SK-N-SH (cell line): ENCODE measurements at regions not wholly inside any gene's neighbourhood (a gene's known extent, or its start where the extent isn't known, plus 50 kb on each side); places are given as distances from the start of the nearest gene placed in this dataset.

Experiments used
- CTCF ChIA-PET: fragments of 300-600, 350-600 bp; formaldehyde crosslinking; extraction: SDS; loops from one replicate; lab custom pipeline; 2021; lab: Yijun Ruan, JAX
- POLR2A ChIA-PET: fragments of 350-600 bp; sonication (Branson Sonifier 250); formaldehyde crosslinking; extraction: SDS; loops from one replicate; lab custom pipeline; 2020; ENCODE audit warnings: antibody characterized with exemption, inconsistent platforms; lab: Yijun Ruan, JAX
- DNase-seq: peaks from one replicate; pipeline ENCODE4 v3.0.0; 2012
- H2AFZ ChIP-seq: fragments of 200-600 bp; sonication (generic); 2 replicates; pipeline ENCODE4 v1.8.1; 2016; ENCODE audit warnings: antibody characterized with exemption, mild to moderate bottlenecking, low read depth
- H3F3A ChIP-seq: fragments of 200-600 bp; sonication (generic); replicated peaks from 2 replicates; pipeline ENCODE3; 2016; ENCODE audit warnings: antibody characterized with exemption, mild to moderate bottlenecking; ENCODE audit not compliant: insufficient read depth
- H3K27ac ChIP-seq, 2 experiments: fragments of 200-500 bp in 1 of 2; fragments of 200-600 bp in 1 of 2; sonication (Bioruptor generic) in 1 of 2; sonication (generic), shearing (Covaris generic) in 1 of 2; 2 replicates each; pipeline versions ENCODE4 v1.5.1 to v1.6.1; 2014 to 2016; ENCODE audit warnings: low read depth in 2 of 2, inconsistent platforms in 1 of 2, low read length in 1 of 2, mild to moderate bottlenecking in 1 of 2, mixed read lengths in 1 of 2
- H3K27me3 ChIP-seq: fragments of 200-600 bp; sonication (generic), shearing (Covaris generic); 2 replicates; pipeline ENCODE4 v1.6.1; 2016; ENCODE audit warnings: mixed run types; ENCODE audit not compliant: insufficient read depth
- H3K36me3 ChIP-seq, 2 experiments: fragments of 200-500 bp in 1 of 2; fragments of 200-600 bp in 1 of 2; sonication (Bioruptor generic) in 1 of 2; sonication (generic) in 1 of 2; replicated peaks in 1 of 2; 2 replicates each; pipeline versions ENCODE3 to v1.5.1; 2014 to 2016; ENCODE audit warnings: low read length in 1 of 2, mild to moderate bottlenecking in 1 of 2; ENCODE audit not compliant: insufficient read depth in 2 of 2, control insufficient read depth in 1 of 2
- H3K4me1 ChIP-seq, 2 experiments: fragments of 200-500 bp in 1 of 2; fragments of 200-600 bp in 1 of 2; sonication (Bioruptor generic) in 1 of 2; sonication (generic), shearing (Covaris generic) in 1 of 2; 2 replicates each; pipeline versions ENCODE4 v1.5.1 to v1.6.1; 2014 to 2016; ENCODE audit warnings: low read depth in 1 of 2, low read length in 1 of 2, mixed run types in 1 of 2; ENCODE audit not compliant: insufficient read depth in 2 of 2, control insufficient read depth in 1 of 2
- H3K4me2 ChIP-seq: fragments of 200-600 bp; sonication (generic), shearing (Covaris generic); 2 replicates; pipeline ENCODE4 v1.6.1; 2017; ENCODE audit warnings: mixed run types
- H3K4me3 ChIP-seq, 2 experiments: fragments of 200-500 bp in 1 of 2; fragments of 200-600 bp in 1 of 2; sonication (Bioruptor generic) in 1 of 2; sonication (generic), shearing (Covaris generic) in 1 of 2; 2 replicates each; pipeline versions ENCODE4 v1.5.1 to v1.8.1; 2014 to 2016; ENCODE audit warnings: low read depth in 2 of 2, inconsistent platforms in 1 of 2, low read length in 1 of 2, mild to moderate bottlenecking in 1 of 2, mixed read lengths in 1 of 2, moderate library complexity in 1 of 2
- H3K79me2 ChIP-seq: fragments of 200-600 bp; sonication (generic); 2 replicates; pipeline ENCODE4 v1.8.1; 2017; ENCODE audit warnings: mild to moderate bottlenecking; ENCODE audit not compliant: insufficient read depth
- H3K9ac ChIP-seq: fragments of 200-600 bp; sonication (generic); 2 replicates; pipeline ENCODE4 v1.6.1; 2017; ENCODE audit warnings: mixed run types
- H3K9me2 ChIP-seq: fragments of 200-600 bp; sonication (generic); 2 replicates; pipeline ENCODE4 v1.6.1; 2017; ENCODE audit warnings: mixed run types
- H3K9me3 ChIP-seq: fragments of 200-600 bp; sonication (generic); 2 replicates; pipeline ENCODE4 v1.6.1; 2017; ENCODE audit warnings: mixed run types, mild to moderate bottlenecking, moderate library complexity
- H4K20me1 ChIP-seq: fragments of 200-600 bp; sonication (generic); 2 replicates; pipeline ENCODE4 v1.6.1; 2017; ENCODE audit warnings: mild to moderate bottlenecking, mixed run types; ENCODE audit not compliant: insufficient read depth
- CHD2 ChIP-seq: fragments of 150-350 bp; IDR thresholded peaks from 2 replicates; pipeline ENCODE4 v1.6.1; 2018; ENCODE audit warnings: low read length; ENCODE audit not compliant: partially characterized antibody
- ELF1 ChIP-seq: IDR thresholded peaks from 2 replicates; pipeline ENCODE4 v1.4.0; 2012
- EZH2phosphoT487 ChIP-seq: fragments of 200-600 bp; sonication (generic); IDR thresholded peaks from 2 replicates; pipeline ENCODE4 v1.6.1; 2017; ENCODE audit warnings: low read depth, mixed run types, mild to moderate bottlenecking, antibody characterized with exemption, moderate library complexity, borderline replicate concordance
- FOXJ3 ChIP-seq: sonication (generic); formaldehyde crosslinking; IDR thresholded peaks from 2 replicates; pipeline ENCODE4 v1.5.1; 2020; ENCODE audit warnings: mild to moderate bottlenecking, missing genetic modification reagents
- GABPA ChIP-seq: IDR thresholded peaks from 2 replicates; pipeline ENCODE4 v1.4.0; 2012; ENCODE audit warnings: low read depth, mild to moderate bottlenecking
- GATA2 ChIP-seq: sonication (generic); formaldehyde crosslinking; IDR thresholded peaks from 2 replicates; pipeline ENCODE4 v1.5.0; 2020; ENCODE audit warnings: mild to moderate bottlenecking, missing genetic modification reagents
- MEF2A ChIP-seq: IDR thresholded peaks from 2 replicates; pipeline ENCODE4 v1.4.0; 2012; ENCODE audit warnings: low read depth, borderline replicate concordance
- NRF1 ChIP-seq: IDR thresholded peaks from 2 replicates; pipeline ENCODE4 v1.6.1; 2012; ENCODE audit warnings: low read depth, mild to moderate bottlenecking, low read length
- POLR2AphosphoS5 ChIP-seq: IDR thresholded peaks from 2 replicates; pipeline ENCODE4 v1.6.1; 2012; ENCODE audit warnings: low read depth, low read length
- REST ChIP-seq: IDR thresholded peaks from 2 replicates; pipeline ENCODE4 v1.6.1; 2012; ENCODE audit warnings: mild to moderate bottlenecking, low read depth, low read length, moderate library complexity
- RFX5 ChIP-seq: IDR thresholded peaks from 2 replicates; pipeline ENCODE4 v1.6.1; 2012; ENCODE audit warnings: mild to moderate bottlenecking, improper control_type of control experiment, low read length
- RXRA ChIP-seq: IDR thresholded peaks from 2 replicates; pipeline ENCODE4 v1.4.0; 2012; ENCODE audit warnings: low read depth, mild to moderate bottlenecking, borderline replicate concordance
- SMC3 ChIP-seq: IDR thresholded peaks from 2 replicates; pipeline ENCODE4 v1.6.1; 2012; ENCODE audit warnings: low read depth, low read length, improper control_type of control experiment
- YY1 ChIP-seq: IDR thresholded peaks from 2 replicates; pipeline ENCODE4 v1.4.0; 2012; ENCODE audit warnings: low read depth, mild to moderate bottlenecking
- WGBS: methylation state at CpG from one replicate; pipeline ENCODE4 v1.1.6; 2017; ENCODE audit warnings: low lambda C conversion rate; 5-methylcytosine and 5-hydroxymethylcytosine counted together
- TF ChIP-seq, protein P1 (sequence below): IDR thresholded peaks from 2 replicates; pipeline ENCODE4 v1.4.0; 2012; ENCODE audit warnings: low read depth, borderline replicate concordance
- TF ChIP-seq, protein P2 (sequence below): IDR thresholded peaks from 2 replicates; pipeline ENCODE4 v1.4.0; 2012; ENCODE audit warnings: low read depth
- TF ChIP-seq, protein P3 (sequence below): fragments of 150-350 bp; IDR thresholded peaks from 2 replicates; pipeline ENCODE4 v1.6.1; 2016; ENCODE audit warnings: mild to moderate bottlenecking, low read depth, low read length

- H3K4me2 ChIP-seq: no peak overlapping the region
- POLR2A ChIA-PET: no interaction called here
- peaks cover 0 to 25% of the 10 kb centered on the region in 2 experiments; a peak in 1 of 4 replicates for H3K4me1 ChIP-seq
- H3K9ac ChIP-seq: no peak overlapping the region
- no peaks in the 10 kb centered on the region for H3K9me2 ChIP-seq
- no peak overlapping the region for H3K4me3 ChIP-seq
- no peaks in the 10 kb centered on the region for H3F3A ChIP-seq
- no peak for DNase-seq
- H3K79me2 ChIP-seq: no peaks in the 10 kb centered on the region
- H4K20me1 ChIP-seq: 0 out of 2 replicates have a peak, but pooled peaks cover 3% of the 10 kb centered on the region
- no peaks in the 10 kb centered on the region for H3K27me3 ChIP-seq
- no peaks in the 10 kb centered on the region for H3K9me3 ChIP-seq
- CTCF ChIA-PET: interaction anchor here (0.7 kb wide), 1 partner anchor 1867 kb away, joined by 3 read pairs; no protein-coding TSS in a partner anchor
- H3K36me3 ChIP-seq: no peaks in the 10 kb centered on the region
- no peak overlapping the region for H3K27ac ChIP-seq
- 40% methylated on average over 13 of the region's 13 CpGs for WGBS
- no peak for TF ChIP-seq REST
- no peak for TF ChIP-seq GABPA
- TF ChIP-seq RFX5: no peak
- TF ChIP-seq, protein P1, sequence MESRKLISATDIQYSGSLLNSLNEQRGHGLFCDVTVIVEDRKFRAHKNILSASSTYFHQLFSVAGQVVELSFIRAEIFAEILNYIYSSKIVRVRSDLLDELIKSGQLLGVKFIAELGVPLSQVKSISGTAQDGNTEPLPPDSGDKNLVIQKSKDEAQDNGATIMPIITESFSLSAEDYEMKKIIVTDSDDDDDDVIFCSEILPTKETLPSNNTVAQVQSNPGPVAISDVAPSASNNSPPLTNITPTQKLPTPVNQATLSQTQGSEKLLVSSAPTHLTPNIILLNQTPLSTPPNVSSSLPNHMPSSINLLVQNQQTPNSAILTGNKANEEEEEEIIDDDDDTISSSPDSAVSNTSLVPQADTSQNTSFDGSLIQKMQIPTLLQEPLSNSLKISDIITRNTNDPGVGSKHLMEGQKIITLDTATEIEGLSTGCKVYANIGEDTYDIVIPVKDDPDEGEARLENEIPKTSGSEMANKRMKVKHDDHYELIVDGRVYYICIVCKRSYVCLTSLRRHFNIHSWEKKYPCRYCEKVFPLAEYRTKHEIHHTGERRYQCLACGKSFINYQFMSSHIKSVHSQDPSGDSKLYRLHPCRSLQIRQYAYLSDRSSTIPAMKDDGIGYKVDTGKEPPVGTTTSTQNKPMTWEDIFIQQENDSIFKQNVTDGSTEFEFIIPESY: no peak
- no peak for TF ChIP-seq YY1
- TF ChIP-seq NRF1: no peak
- no peak for TF ChIP-seq SMC3
- no peak for TF ChIP-seq RXRA
- TF ChIP-seq MEF2A: no peak
- TF ChIP-seq POLR2AphosphoS5: no peak
- no peak for TF ChIP-seq CHD2
- TF ChIP-seq GATA2 (CRISPR knock-in tag): no peak
- TF ChIP-seq, protein P2, sequence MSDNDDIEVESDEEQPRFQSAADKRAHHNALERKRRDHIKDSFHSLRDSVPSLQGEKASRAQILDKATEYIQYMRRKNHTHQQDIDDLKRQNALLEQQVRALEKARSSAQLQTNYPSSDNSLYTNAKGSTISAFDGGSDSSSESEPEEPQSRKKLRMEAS: no peak
- TF ChIP-seq EZH2phosphoT487: no peak
- TF ChIP-seq ELF1: no peak
- TF ChIP-seq FOXJ3 (CRISPR knock-in tag): no peak
- TF ChIP-seq, protein P3, sequence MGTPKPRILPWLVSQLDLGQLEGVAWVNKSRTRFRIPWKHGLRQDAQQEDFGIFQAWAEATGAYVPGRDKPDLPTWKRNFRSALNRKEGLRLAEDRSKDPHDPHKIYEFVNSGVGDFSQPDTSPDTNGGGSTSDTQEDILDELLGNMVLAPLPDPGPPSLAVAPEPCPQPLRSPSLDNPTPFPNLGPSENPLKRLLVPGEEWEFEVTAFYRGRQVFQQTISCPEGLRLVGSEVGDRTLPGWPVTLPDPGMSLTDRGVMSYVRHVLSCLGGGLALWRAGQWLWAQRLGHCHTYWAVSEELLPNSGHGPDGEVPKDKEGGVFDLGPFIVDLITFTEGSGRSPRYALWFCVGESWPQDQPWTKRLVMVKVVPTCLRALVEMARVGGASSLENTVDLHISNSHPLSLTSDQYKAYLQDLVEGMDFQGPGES: no peak
- H2AFZ ChIP-seq: no peak overlapping the region
Observed at GRCh38 chr15:22262613-22263020, 182.3 kb downstream of the OR4M2 start.
